ENCODE measurements at regions not wholly inside any gene's neighbourhood (a gene's known extent, or its start where the extent isn't known, plus 50 kb on each side); places are given as distances from the start of the nearest gene placed in this dataset.

DNA sequence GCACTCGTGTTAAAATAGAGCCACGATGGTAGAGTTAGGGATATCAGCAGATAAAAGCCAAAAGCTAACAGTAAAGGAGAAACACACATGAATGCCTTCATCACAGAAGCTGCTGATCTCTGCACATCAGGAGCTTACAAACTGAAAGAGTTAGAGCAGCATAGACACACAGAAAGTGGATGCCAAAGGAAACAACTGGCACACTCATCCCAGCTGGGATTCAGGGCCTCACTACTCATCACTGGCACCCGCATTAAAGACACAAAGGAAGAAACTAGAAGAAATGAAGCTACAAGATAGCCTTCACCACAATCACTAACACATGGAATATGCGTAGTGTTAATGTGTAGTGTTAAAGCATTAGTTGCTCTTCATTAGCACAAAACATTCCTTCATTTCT is 156.4 kb upstream of the TBL1X start:
- no peak overlapping the region for H2AK5ac ChIP-seq (ENCODE audit: low read depth, low read length)
- TF ChIP-seq RXRA (IDR thresholded peaks at IDR 0.05; ENCODE audit: insufficient read depth, low read depth, low read length): no peak
- no peak for TF ChIP-seq BRCA1 (IDR thresholded peaks at IDR 0.05; ENCODE audit: low read depth, low read length)
- no peak for TF ChIP-seq CHD1 (IDR thresholded peaks at IDR 0.05; ENCODE audit: low read depth, low read length)
- no peak for TF ChIP-seq SUZ12 (IDR thresholded peaks at IDR 0.05; ENCODE audit: low read length)
- TF ChIP-seq GTF2F1 (IDR thresholded peaks at IDR 0.05; ENCODE audit: borderline replicate concordance, low read depth, low read length): no peak
- no peak for TF ChIP-seq POU5F1 (IDR thresholded peaks at IDR 0.05; ENCODE audit: low read depth, low read length)
- TF ChIP-seq TAF1 (IDR thresholded peaks at IDR 0.05; ENCODE audit: low read depth, low read length): no peak
- TF ChIP-seq CEBPB (IDR thresholded peaks at IDR 0.05; ENCODE audit: low read depth, low read length): no peak
- no peak for TF ChIP-seq KDM4A (IDR thresholded peaks at IDR 0.05; ENCODE audit: low read depth, low read length, severe bottlenecking)
- TF ChIP-seq EP300 (IDR thresholded peaks at IDR 0.05; ENCODE audit: borderline replicate concordance in 1 of 2, low read depth in 2 of 2, low read length in 2 of 2): no peak
- TF ChIP-seq RBBP5 (IDR thresholded peaks at IDR 0.05; ENCODE audit: borderline replicate concordance, low read depth, low read length): no peak
- TF ChIP-seq RFX5 (IDR thresholded peaks at IDR 0.05; ENCODE audit: borderline replicate concordance, low read depth, low read length): no peak
- WGBS, 2 experiments (ENCODE audit: extremely low coverage in 1 of 2, insufficient coverage in 1 of 2, insufficient read length in 1 of 2, insufficient replicate concordance in 2 of 2, low coverage in 1 of 2, low lambda C conversion rate in 2 of 2, missing lambda C conversion rate in 1 of 2): 95% methylated on average over 4 of the region's 4 CpGs; no CpG with 5 or more reads in 1 of the 2 experiments
- DNase-seq (ENCODE audit: low read depth in 1 of 2, low spot score in 2 of 2) (no peak), FAIRE-seq (no peak)
- no peaks in the 10 kb centered on the region for H3K36me3 ChIP-seq (ENCODE audit: control insufficient read depth in 2 of 4, insufficient read depth in 4 of 4, low read length in 3 of 4)
- no peak overlapping the region for H3K23ac ChIP-seq (ENCODE audit: insufficient read length)
- ChIA-PET CTCF (ENCODE audit: partially characterized antibody) (no interaction called here), POLR2A (ENCODE audit: partially characterized antibody) (no interaction called here)
- H2BK120ac ChIP-seq (replicated peaks; ENCODE audit: low read depth, low read length): no peak overlapping the region
- H3K9me3 ChIP-seq (ENCODE audit: insufficient read depth in 2 of 2, low read depth in 1 of 2, low read length in 1 of 2): no peaks in the 10 kb centered on the region
- H2BK5ac ChIP-seq (ENCODE audit: low read depth, low read length): no peak overlapping the region
- no peak overlapping the region for H3K9ac ChIP-seq (replicated peaks in 1 of 4; ENCODE audit: extremely low read depth in 1 of 4, low read depth in 3 of 4, low read length in 3 of 4)
- no peak overlapping the region for H4K91ac ChIP-seq (replicated peaks; ENCODE audit: insufficient read length, low read length)
- no peak overlapping the region for H3K4me3 ChIP-seq (ENCODE audit: extremely low read depth in 1 of 4, insufficient read depth in 2 of 4, low read depth in 3 of 4, low read length in 4 of 4)
- H2BK12ac ChIP-seq (ENCODE audit: low read depth, low read length): no peak overlapping the region
- no peak overlapping the region for H2BK20ac ChIP-seq (ENCODE audit: low read length)
- no peak overlapping the region for H4K5ac ChIP-seq (ENCODE audit: insufficient read length, low read depth, low read length)
- H3K18ac ChIP-seq (ENCODE audit: extremely low read depth, low read length): no peak overlapping the region
- no peak overlapping the region for H3K14ac ChIP-seq (ENCODE audit: insufficient read length)
- no peaks in the 10 kb centered on the region for H3K27me3 ChIP-seq (replicated peaks in 1 of 4; ENCODE audit: control insufficient read depth in 3 of 4, extremely low read depth in 1 of 4, insufficient read depth in 3 of 4, low read length in 3 of 4)
- H3K4me2 ChIP-seq (ENCODE audit: insufficient read depth in 1 of 2, low read depth in 2 of 2, low read length in 2 of 2): no peak overlapping the region
- no peak overlapping the region for H4K8ac ChIP-seq (ENCODE audit: extremely low read depth, insufficient read depth, low read length)
- H3K4ac ChIP-seq (replicated peaks; ENCODE audit: insufficient read length, low read depth, low read length): no peak overlapping the region
- H3K23me2 ChIP-seq (ENCODE audit: low read depth, low read length): no peaks in the 10 kb centered on the region
- no peak overlapping the region for H3K56ac ChIP-seq (replicated peaks; ENCODE audit: insufficient read length, low read depth, low read length)
- H2AFZ ChIP-seq (ENCODE audit: low read length): no peak overlapping the region
- H3K79me2 ChIP-seq (ENCODE audit: control insufficient read depth in 1 of 2, insufficient read depth in 2 of 2, low read length in 2 of 2): no peaks in the 10 kb centered on the region
- no peaks in the 10 kb centered on the region for H3K79me1 ChIP-seq (ENCODE audit: low read depth, low read length)
- no peak overlapping the region for H2BK15ac ChIP-seq (ENCODE audit: low read length)
- no peaks in the 10 kb centered on the region for H3K4me1 ChIP-seq (replicated peaks in 1 of 4; ENCODE audit: control insufficient read depth in 3 of 4, insufficient read depth in 4 of 4, low read length in 3 of 4)
- no peak overlapping the region for H3K27ac ChIP-seq (ENCODE audit: low read depth, low read length)
- H4K20me1 ChIP-seq (replicated peaks in 1 of 2; ENCODE audit: control insufficient read depth in 1 of 2, insufficient read depth in 2 of 2, low read length in 2 of 2): no peaks in the 10 kb centered on the region
